Kidney (tissue), 13 donors: ENCODE measurements at regions not wholly inside any gene's neighbourhood (a gene's known extent, or its start where the extent isn't known, plus 50 kb on each side); places are given as distances from the start of the nearest gene placed in this dataset.

Source experiments
- DNase-seq, 5 donors: peaks; one replicate each; pipeline ENCODE4 v3.0.0-alpha.2; 2013 to 2020
- FAIRE-seq: peaks from 2 replicates; lab custom pipeline; 2012; peaks lifted over from hg19 to GRCh38; lab: Jason Lieb, UNC
- H3K27ac ChIP-seq, 2 donors: one replicate each; pipeline ENCODE4 v1.7.0; 2013; ENCODE audit warnings: low read depth in 2 of 2, low read length in 2 of 2, inconsistent platforms in 1 of 2
- H3K27me3 ChIP-seq: one replicate; pipeline ENCODE4 v1.7.1; 2013; ENCODE audit warnings: low read length, inconsistent platforms; ENCODE audit not compliant: control insufficient read depth, insufficient read depth
- H3K36me3 ChIP-seq, 3 donors: one replicate each; pipeline versions ENCODE4 v1.7.0 to v1.7.1; 2013; ENCODE audit warnings: low read length in 3 of 3, control low read depth in 1 of 3, inconsistent platforms in 1 of 3; ENCODE audit not compliant: insufficient read depth in 3 of 3, control insufficient read depth in 2 of 3
- H3K4me1 ChIP-seq, 3 donors: one replicate each; pipeline versions ENCODE4 v1.7.0 to v1.7.1; 2013; ENCODE audit warnings: low read length in 3 of 3, inconsistent platforms in 1 of 3, low read depth in 1 of 3; ENCODE audit not compliant: control insufficient read depth in 2 of 3, insufficient read depth in 2 of 3
- H3K4me3 ChIP-seq, 3 donors: one replicate each; pipeline versions ENCODE4 v1.7.0 to v1.8.1; 2013; ENCODE audit warnings: low read length in 3 of 3, control low read depth in 1 of 3, inconsistent platforms in 1 of 3
- H3K9ac ChIP-seq, 3 donors: one replicate each; pipeline versions ENCODE4 v1.7.0 to v1.7.1; 2013; ENCODE audit warnings: low read length in 3 of 3, control low read depth in 1 of 3, inconsistent platforms in 1 of 3
- H3K9me3 ChIP-seq, 3 donors: one replicate each; pipeline versions ENCODE4 v1.7.0 to v1.7.1; 2013; ENCODE audit warnings: low read length in 3 of 3, control low read depth in 1 of 3, inconsistent platforms in 1 of 3; ENCODE audit not compliant: control insufficient read depth in 2 of 3, insufficient read depth in 1 of 3
- intact Hi-C: fragments of 100-400 bp; cut with DNase I; formaldehyde crosslinking; loops from one replicate; pipeline ENCODE4 v1.11.1; 2022
- TF ChIP-seq, protein P1 (sequence below): IDR thresholded peaks from 3 replicates; pipeline ENCODE4 v1.5.1; 2012; ENCODE audit warnings: mild to moderate bottlenecking, moderate library complexity, borderline replicate concordance; ENCODE audit not compliant: insufficient read depth; ENCODE audit errors: extremely low read depth
- donor health status: control.
- donor health status: control.
- donor health status: control.
- donor health status: control.
- donor health status: control.
- donor health status: DM: yes; HTN: yes; CAD: no.
- donor health status: Normal renal cell carcinoma (clear cell type).

DNA sequence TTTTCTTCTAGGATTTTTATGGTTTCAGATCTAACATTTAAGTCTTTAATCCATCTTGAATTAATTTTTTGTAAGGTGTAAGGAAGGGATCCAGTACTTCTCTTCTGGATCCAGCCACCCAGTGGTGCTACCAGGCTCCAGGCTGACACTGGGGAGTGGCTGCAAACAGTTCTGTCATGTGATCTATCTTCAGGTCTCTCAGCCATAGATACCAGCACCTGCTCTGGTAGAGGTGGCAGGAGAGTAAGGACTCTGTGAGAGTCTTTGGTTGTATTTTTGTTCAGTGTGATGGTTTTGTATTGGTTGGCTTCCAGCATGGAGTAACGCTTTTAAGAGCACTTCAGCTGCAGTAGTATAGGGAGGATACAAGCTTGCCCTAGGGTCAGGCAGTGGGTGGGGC, 205.9 kb downstream of the FGF10 start:
- no peak for FAIRE-seq
- H3K4me1 ChIP-seq: no peaks in the 10 kb centered on the region
- H3K9ac ChIP-seq: no peak overlapping the region
- no peaks in the 10 kb centered on the region for H3K27me3 ChIP-seq
- intact Hi-C loops: no loop called here
- H3K36me3 ChIP-seq: no peaks in the 10 kb centered on the region
- no peaks in the 10 kb centered on the region for H3K9me3 ChIP-seq
- no peak overlapping the region for H3K4me3 ChIP-seq
- DNase-seq: no peak
- no peak overlapping the region for H3K27ac ChIP-seq
- TF ChIP-seq, protein P1, sequence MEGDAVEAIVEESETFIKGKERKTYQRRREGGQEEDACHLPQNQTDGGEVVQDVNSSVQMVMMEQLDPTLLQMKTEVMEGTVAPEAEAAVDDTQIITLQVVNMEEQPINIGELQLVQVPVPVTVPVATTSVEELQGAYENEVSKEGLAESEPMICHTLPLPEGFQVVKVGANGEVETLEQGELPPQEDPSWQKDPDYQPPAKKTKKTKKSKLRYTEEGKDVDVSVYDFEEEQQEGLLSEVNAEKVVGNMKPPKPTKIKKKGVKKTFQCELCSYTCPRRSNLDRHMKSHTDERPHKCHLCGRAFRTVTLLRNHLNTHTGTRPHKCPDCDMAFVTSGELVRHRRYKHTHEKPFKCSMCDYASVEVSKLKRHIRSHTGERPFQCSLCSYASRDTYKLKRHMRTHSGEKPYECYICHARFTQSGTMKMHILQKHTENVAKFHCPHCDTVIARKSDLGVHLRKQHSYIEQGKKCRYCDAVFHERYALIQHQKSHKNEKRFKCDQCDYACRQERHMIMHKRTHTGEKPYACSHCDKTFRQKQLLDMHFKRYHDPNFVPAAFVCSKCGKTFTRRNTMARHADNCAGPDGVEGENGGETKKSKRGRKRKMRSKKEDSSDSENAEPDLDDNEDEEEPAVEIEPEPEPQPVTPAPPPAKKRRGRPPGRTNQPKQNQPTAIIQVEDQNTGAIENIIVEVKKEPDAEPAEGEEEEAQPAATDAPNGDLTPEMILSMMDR: no peak

DNA sequence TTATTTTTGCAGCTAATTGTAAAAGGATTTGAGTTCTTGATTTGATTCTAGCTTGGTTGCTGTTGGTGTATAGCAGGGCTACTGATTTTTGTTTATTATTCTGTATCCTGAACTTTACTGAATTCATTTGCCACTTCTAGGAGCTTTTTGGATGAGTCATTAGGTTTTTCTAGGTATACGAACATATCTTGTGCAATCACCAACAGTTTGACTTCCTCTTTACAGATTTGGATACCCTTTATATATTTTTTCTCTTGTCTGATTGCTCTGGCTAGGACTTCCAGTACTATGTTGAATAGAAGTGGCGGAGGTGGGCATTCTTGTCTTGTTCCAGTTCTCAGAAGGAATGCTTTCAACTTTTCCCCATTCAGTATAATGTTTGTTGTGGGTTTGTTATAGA, 210.8 kb downstream of the FGF10 start:
- no peaks in the 10 kb centered on the region for H3K36me3 ChIP-seq
- no peaks in the 10 kb centered on the region for H3K27me3 ChIP-seq
- H3K9ac ChIP-seq: no peak overlapping the region
- H3K27ac ChIP-seq: no peak overlapping the region
- TF ChIP-seq, protein P1: no peak
- H3K4me1 ChIP-seq: no peaks in the 10 kb centered on the region
- H3K4me3 ChIP-seq: no peak overlapping the region
- DNase-seq (no peak), FAIRE-seq (no peak)
- H3K9me3 ChIP-seq: no peaks in the 10 kb centered on the region
- intact Hi-C loops: no loop called here

DNA sequence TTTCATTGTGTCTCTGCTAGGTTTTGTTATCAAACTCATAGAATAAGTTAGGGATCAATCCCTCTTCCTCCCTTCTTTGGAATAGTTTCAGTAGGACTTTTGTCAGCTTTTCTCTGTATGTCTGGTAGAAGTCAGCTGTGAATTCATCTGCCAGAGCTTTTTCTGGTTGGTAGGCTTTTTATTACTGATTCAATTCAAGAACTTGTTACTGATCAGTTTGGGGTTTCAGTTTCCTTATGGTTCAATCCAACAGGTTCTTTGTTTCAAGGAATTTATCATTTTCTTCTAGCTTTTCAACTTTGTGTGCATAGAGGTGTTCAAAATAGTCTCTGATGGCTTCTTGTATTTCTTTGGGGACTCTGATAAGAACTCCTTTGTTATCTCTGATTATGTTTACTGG, 221.7 kb downstream of the FGF10 start:
- Histone ChIP-seq H3K9me3 (no peaks in the 10 kb centered on the region), H3K27ac (no peak overlapping the region), H3K4me1 (no peaks in the 10 kb centered on the region), H3K27me3 (no peaks in the 10 kb centered on the region), H3K36me3 (no peaks in the 10 kb centered on the region), H3K9ac (no peak overlapping the region), H3K4me3 (no peak overlapping the region)
- intact Hi-C loops: no loop called here
- DNase-seq (no peak), FAIRE-seq (no peak)
- TF ChIP-seq, protein P1: no peak

DNA sequence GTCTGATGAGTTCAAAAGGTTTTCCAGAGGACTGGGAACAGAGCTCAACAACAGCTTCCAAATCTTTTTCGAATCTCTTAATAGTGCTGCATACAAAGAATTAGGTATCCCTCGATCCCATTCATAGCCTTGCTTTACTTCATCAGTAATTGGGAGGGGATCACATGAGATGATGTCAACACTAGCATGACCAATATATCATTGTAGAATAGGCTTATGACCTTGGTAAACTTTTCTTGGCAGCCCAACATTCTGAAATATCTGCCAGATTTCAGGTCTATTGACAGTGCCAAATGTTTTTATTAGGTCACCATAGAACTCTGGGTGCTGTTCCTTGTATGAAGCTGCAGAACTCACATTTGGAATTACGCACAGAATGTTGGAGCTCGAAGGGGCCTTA, 228.9 kb downstream of the FGF10 start:
- intact Hi-C loops: no loop called here
- H3K4me1 ChIP-seq: no peaks in the 10 kb centered on the region
- H3K9me3 ChIP-seq: peaks cover 0 to 15% (median 2%) of the 10 kb centered on the region in 3 donors
- DNase-seq (no peak), FAIRE-seq (no peak)
- no peaks in the 10 kb centered on the region for H3K36me3 ChIP-seq
- TF ChIP-seq, protein P1: no peak
- no peak overlapping the region for H3K27ac ChIP-seq
- H3K27me3 ChIP-seq: no peaks in the 10 kb centered on the region
- H3K4me3 ChIP-seq: no peak overlapping the region
- no peak overlapping the region for H3K9ac ChIP-seq
